22Rv1 (cell line): ENCODE measurements at regions not wholly inside any gene's neighbourhood (a gene's known extent, or its start where the extent isn't known, plus 50 kb on each side); places are given as distances from the start of the nearest gene placed in this dataset.

ENCODE experiments used
- H3K27ac ChIP-seq: fragments of 450-650 bp; 2 replicates; pipeline ENCODE4 v1.5.1; 2017
- ZFX ChIP-seq: fragments of 450-650 bp; IDR thresholded peaks from 2 replicates; pipeline ENCODE4 v1.6.1; 2017; ENCODE audit warnings: antibody characterized with exemption, borderline replicate concordance
- TF ChIP-seq, protein P1 (sequence below): fragments of 450-650 bp; IDR thresholded peaks from 2 replicates; pipeline ENCODE4 v1.5.1; 2017; ENCODE audit warnings: mild to moderate bottlenecking

DNA sequence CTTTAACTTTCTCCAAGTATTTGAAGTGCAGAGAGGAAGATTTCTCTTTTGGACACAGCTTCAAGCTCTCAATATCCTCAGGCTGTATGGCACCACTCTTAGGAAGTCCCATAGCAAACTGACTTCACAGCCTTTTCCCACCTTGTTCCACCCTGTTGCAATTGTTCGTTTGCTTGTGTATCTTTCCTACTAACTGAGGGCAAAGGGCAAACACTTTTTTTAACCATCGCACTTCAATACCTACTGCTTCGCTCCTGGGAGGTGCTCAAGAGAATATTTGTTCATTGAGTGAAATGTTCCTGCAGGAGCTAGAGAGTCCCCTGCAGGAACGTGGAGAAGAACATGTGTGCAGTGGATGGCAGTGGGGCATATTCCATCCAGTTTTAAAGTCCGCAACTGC, 638.6 kb downstream of the BCOR start:
- no peak overlapping the region for H3K27ac ChIP-seq
- TF ChIP-seq, protein P1, sequence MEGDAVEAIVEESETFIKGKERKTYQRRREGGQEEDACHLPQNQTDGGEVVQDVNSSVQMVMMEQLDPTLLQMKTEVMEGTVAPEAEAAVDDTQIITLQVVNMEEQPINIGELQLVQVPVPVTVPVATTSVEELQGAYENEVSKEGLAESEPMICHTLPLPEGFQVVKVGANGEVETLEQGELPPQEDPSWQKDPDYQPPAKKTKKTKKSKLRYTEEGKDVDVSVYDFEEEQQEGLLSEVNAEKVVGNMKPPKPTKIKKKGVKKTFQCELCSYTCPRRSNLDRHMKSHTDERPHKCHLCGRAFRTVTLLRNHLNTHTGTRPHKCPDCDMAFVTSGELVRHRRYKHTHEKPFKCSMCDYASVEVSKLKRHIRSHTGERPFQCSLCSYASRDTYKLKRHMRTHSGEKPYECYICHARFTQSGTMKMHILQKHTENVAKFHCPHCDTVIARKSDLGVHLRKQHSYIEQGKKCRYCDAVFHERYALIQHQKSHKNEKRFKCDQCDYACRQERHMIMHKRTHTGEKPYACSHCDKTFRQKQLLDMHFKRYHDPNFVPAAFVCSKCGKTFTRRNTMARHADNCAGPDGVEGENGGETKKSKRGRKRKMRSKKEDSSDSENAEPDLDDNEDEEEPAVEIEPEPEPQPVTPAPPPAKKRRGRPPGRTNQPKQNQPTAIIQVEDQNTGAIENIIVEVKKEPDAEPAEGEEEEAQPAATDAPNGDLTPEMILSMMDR, result no peak
- no peak for TF ChIP-seq ZFX

DNA sequence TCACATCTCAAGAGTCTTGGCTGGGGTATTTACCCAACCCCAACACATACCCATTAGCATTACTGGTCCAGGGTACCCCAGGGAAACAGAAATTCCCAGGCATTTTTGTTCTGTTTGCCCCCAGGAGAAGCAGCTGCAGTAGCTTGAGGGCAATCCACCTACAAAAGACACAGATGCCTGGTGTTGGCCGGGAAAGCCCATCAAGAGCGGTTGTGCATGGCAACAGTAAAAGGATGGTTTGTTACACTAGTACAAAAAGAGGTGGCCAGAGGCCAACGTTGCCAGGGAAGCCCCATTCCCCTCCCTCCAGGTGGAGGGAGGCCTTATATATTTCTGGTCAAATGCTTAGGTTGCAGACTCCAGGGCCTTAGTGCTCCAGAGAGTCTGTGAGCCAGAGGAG, 637.8 kb downstream of the BCOR start:
- TF ChIP-seq, protein P1, result no peak
- no peak for TF ChIP-seq ZFX
- no peak overlapping the region for H3K27ac ChIP-seq

DNA sequence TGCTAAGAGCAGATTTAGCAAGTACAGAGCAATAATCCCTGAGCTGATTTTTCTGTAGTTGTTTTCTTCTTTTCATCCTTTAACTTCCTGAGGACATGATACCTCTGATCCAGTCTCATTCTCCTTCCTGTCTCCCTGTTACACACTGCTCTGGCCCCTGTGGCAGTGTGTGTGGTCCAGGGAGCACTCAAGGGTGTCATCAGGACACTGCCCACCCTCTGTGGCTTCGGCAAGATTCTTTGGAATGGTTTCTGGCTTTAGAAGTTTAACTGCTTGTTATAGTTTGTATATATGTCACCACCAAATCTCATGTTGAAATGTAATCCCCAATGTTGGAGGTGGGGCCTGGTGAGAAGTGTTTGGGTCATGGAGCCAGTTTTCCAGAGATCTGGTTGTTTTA, 637.3 kb downstream of the BCOR start:
- TF ChIP-seq ZFX, result no peak
- TF ChIP-seq, protein P1, result no peak
- H3K27ac ChIP-seq, result no peak overlapping the region

DNA sequence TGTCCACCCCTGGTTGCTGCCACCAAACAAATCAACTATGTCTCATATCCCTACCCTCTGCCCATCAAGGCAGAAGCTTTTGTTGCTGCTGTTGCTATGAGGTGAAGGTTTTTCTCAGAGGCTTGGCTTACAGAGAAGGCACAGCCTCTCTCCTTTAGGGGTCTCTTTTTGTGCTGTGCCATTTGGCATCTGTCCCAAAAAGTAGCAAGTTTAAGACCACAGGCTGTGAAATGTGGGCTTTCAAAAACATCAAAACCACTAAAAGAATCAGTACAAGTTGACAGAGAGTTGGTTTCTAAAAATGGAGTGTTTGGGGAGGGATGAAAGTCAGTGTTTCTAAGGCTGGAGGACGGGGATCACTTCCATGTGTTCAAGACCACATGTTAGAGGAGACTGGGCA, 634.9 kb downstream of the BCOR start:
- TF ChIP-seq ZFX, result no peak
- TF ChIP-seq, protein P1, result no peak
- H3K27ac ChIP-seq, result no peak overlapping the region

DNA sequence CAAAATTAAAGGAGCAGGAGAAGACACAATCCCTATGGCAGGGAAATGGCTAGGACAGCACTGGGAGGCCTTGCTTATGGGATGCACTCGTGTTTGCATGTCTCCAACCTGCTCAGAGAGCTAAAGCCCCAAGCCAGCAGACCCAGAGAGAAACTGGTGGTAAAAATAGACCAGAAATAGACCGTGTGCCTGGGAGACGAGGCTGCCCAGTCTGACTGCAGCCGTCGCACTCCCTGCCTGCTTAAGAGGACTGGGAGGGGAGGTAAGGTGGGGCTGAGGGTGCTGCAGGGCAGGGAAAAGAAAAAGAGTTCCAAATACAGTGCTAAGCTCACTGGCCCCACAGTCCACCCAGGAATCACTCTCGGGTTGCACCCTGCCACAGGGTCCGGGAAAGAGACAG, 633.5 kb downstream of the BCOR start:
- no peak overlapping the region for H3K27ac ChIP-seq
- TF ChIP-seq, protein P1, result no peak
- no peak for TF ChIP-seq ZFX

DNA sequence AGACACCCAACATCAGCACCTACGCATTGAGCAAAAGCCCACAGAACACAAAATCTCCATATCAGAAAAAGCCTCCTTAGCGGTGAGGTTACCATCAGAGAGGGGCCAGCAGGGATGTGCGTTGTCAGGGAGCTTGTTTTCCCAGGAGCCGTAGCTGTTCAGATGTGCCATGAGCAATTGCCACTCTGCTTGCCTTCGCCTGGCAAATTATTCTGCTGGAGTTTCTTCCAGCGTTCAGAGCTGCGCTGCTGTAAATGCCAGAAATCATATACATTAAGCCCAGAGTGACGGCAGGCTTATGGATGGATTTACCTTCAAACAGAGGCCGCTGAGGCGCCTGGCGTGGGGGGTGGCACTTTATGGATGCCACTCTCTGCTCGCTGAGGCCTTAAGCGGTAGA, 632.3 kb downstream of the BCOR start:
- no peak for TF ChIP-seq ZFX
- TF ChIP-seq, protein P1, result no peak
- no peak overlapping the region for H3K27ac ChIP-seq

DNA sequence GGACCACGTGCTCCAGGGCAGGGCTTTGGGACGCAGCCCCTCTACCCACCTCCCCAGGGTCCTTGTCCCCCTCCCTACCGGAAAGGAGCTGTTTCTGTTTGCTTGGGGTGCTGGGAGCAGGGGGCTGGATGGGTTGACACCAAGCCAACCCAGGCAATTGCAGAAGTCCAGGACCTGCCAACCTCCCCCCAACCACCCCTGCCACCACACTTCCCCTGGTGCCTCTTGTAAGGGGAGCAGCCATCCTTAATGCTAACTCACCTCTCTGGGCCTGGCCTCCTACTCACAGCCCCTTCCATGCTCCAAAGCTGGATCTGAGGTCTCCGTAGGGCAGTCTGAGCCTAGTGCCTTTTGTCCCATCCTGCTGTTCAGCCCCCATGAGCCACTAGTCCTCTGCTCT, 631.9 kb downstream of the BCOR start:
- H3K27ac ChIP-seq, result no peak overlapping the region
- TF ChIP-seq, protein P1, result no peak
- TF ChIP-seq ZFX, result no peak
